ENCODE measurements at regions not wholly inside any gene's neighbourhood (a gene's known extent, or its start where the extent isn't known, plus 50 kb on each side); places are given as distances from the start of the nearest gene placed in this dataset.

GRCh38 chr16:73142053-73142854 is 94.3 kb upstream of the ZFHX3 start:
- H3K36me3 ChIP-seq (ENCODE audit: control insufficient read depth, low read length) = no peaks in the 10 kb centered on the region
- no peaks in the 10 kb centered on the region for H3F3A ChIP-seq (ENCODE audit: control insufficient read depth, insufficient read depth)
- TF ChIP-seq, protein P1, sequence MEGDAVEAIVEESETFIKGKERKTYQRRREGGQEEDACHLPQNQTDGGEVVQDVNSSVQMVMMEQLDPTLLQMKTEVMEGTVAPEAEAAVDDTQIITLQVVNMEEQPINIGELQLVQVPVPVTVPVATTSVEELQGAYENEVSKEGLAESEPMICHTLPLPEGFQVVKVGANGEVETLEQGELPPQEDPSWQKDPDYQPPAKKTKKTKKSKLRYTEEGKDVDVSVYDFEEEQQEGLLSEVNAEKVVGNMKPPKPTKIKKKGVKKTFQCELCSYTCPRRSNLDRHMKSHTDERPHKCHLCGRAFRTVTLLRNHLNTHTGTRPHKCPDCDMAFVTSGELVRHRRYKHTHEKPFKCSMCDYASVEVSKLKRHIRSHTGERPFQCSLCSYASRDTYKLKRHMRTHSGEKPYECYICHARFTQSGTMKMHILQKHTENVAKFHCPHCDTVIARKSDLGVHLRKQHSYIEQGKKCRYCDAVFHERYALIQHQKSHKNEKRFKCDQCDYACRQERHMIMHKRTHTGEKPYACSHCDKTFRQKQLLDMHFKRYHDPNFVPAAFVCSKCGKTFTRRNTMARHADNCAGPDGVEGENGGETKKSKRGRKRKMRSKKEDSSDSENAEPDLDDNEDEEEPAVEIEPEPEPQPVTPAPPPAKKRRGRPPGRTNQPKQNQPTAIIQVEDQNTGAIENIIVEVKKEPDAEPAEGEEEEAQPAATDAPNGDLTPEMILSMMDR (IDR thresholded peaks at IDR 0.05; ENCODE audit: low read depth, low read length, poor library complexity, severe bottlenecking) = no peak
- H3K4me1 ChIP-seq (ENCODE audit: control insufficient read depth, low read length) = no peaks in the 10 kb centered on the region
- H3K27me3 ChIP-seq (ENCODE audit: control insufficient read depth, low read length) = no peaks in the 10 kb centered on the region
- H4K20me1 ChIP-seq (ENCODE audit: control insufficient read depth, insufficient read depth, low read depth, low read length) = no peaks in the 10 kb centered on the region
- no peaks in the 10 kb centered on the region for H3K79me2 ChIP-seq (ENCODE audit: control insufficient read depth, low read length)
- H3K9me3 ChIP-seq (ENCODE audit: control insufficient read depth, insufficient read depth, low read length) = no peaks in the 10 kb centered on the region
- no peak overlapping the region for H3K4me2 ChIP-seq (ENCODE audit: low read length)
- H3K9me2 ChIP-seq (replicated peaks; ENCODE audit: control insufficient read depth, low read length) = no peaks in the 10 kb centered on the region
- H3K27ac ChIP-seq (ENCODE audit: low read depth, low read length) = no peak overlapping the region
- no peak overlapping the region for H3K4me3 ChIP-seq (ENCODE audit: low read length)

DNA sequence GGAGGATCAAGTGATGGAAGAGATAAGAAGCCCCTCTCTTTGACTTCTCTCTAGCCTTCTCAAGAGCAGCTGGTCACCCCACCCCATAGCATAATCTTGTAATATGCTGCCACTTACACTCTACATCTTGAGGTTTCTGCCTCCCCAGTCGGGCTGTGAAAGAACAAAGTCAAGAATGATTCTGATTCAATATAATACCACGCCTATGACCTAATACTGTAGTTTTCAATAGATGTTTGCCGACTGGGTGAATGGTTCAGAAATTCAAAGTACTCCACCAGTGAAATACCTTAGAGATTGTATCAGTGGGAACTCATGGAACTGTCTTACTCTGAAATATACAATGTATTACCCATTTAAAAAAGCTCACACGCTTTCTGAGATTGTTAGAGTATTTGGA is 93.0 kb upstream of the ZFHX3 start:
- Histone ChIP-seq H3K4me3 (ENCODE audit: low read length) (no peak overlapping the region), H4K20me1 (ENCODE audit: control insufficient read depth, insufficient read depth, low read depth, low read length) (no peaks in the 10 kb centered on the region), H3K4me1 (ENCODE audit: control insufficient read depth, low read length) (no peaks in the 10 kb centered on the region), H3K9me3 (ENCODE audit: control insufficient read depth, insufficient read depth, low read length) (no peaks in the 10 kb centered on the region), H3F3A (ENCODE audit: control insufficient read depth, insufficient read depth) (no peaks in the 10 kb centered on the region), H3K4me2 (ENCODE audit: low read length) (no peak overlapping the region), H3K27me3 (ENCODE audit: control insufficient read depth, low read length) (no peaks in the 10 kb centered on the region), H3K36me3 (ENCODE audit: control insufficient read depth, low read length) (no peaks in the 10 kb centered on the region), H3K79me2 (ENCODE audit: control insufficient read depth, low read length) (no peaks in the 10 kb centered on the region), H3K27ac (ENCODE audit: low read depth, low read length) (no peak overlapping the region), H3K9me2 (replicated peaks; ENCODE audit: control insufficient read depth, low read length) (no peaks in the 10 kb centered on the region)
- TF ChIP-seq EZH2phosphoT487 (IDR thresholded peaks at IDR 0.05; ENCODE audit: borderline replicate concordance, low read length) = no peak
- TF ChIP-seq, protein P1 (IDR thresholded peaks at IDR 0.05; ENCODE audit: low read depth, low read length, poor library complexity, severe bottlenecking) = no peak

GRCh38 chr16:73131156-73131862 is 83.4 kb upstream of the ZFHX3 start:
- Histone ChIP-seq H3K27me3 (ENCODE audit: control insufficient read depth, low read length) (no peaks in the 10 kb centered on the region), H3F3A (ENCODE audit: control insufficient read depth, insufficient read depth) (no peaks in the 10 kb centered on the region), H3K4me3 (ENCODE audit: low read length) (no peak overlapping the region), H3K4me2 (ENCODE audit: low read length) (no peak overlapping the region), H4K20me1 (ENCODE audit: control insufficient read depth, insufficient read depth, low read depth, low read length) (no peaks in the 10 kb centered on the region), H3K79me2 (ENCODE audit: control insufficient read depth, low read length) (no peaks in the 10 kb centered on the region), H3K9me3 (ENCODE audit: control insufficient read depth, insufficient read depth, low read length) (no peaks in the 10 kb centered on the region), H3K4me1 (ENCODE audit: control insufficient read depth, low read length) (no peaks in the 10 kb centered on the region), H3K27ac (ENCODE audit: low read depth, low read length) (no peak overlapping the region), H3K36me3 (ENCODE audit: control insufficient read depth, low read length) (no peaks in the 10 kb centered on the region), H3K9me2 (replicated peaks; ENCODE audit: control insufficient read depth, low read length) (no peaks in the 10 kb centered on the region)
- TF ChIP-seq, protein P1 (IDR thresholded peaks at IDR 0.05; ENCODE audit: low read depth, low read length, poor library complexity, severe bottlenecking) = no peak
- TF ChIP-seq EZH2phosphoT487 (IDR thresholded peaks at IDR 0.05; ENCODE audit: borderline replicate concordance, low read length) = no peak

Data from DOHH2 (cell line).